ENCODE measurements at regions not wholly inside any gene's neighbourhood (a gene's known extent, or its start where the extent isn't known, plus 50 kb on each side); places are given as distances from the start of the nearest gene placed in this dataset.

- H3K4me1 ChIP-seq (ENCODE audit: control insufficient read depth, extremely low read depth, insufficient read depth, low read length) = no peaks in the 10 kb centered on the region
- no peak for TF ChIP-seq EZH2 (IDR thresholded peaks at IDR 0.05; ENCODE audit: low read length)
- TF ChIP-seq CTCF (optimal IDR thresholded peaks at IDR 0.05 in 1 of 3, IDR thresholded peaks at IDR 0.05 in 1 of 3, conservative IDR thresholded peaks at IDR 0.05 in 1 of 3; ENCODE audit: extremely low read depth in 1 of 3, insufficient read depth in 2 of 3, low read length in 3 of 3) = no peak
- no peak for FAIRE-seq
- no peaks in the 10 kb centered on the region for H3K9me1 ChIP-seq (ENCODE audit: control insufficient read depth, extremely low read depth, insufficient read depth, low read length)
- H4K20me1 ChIP-seq (ENCODE audit: control insufficient read depth, extremely low read depth, insufficient read depth, low read length) = no peaks in the 10 kb centered on the region
- no peaks in the 10 kb centered on the region for H3K79me2 ChIP-seq (ENCODE audit: control insufficient read depth, insufficient read depth, low read length)
- dilution Hi-C loops (cut with MboI; ENCODE audit: extremely low pct_ligation_motif_present, low sequenced_read_pairs) = no loop called here
- no peak overlapping the region for H3K4me2 ChIP-seq (ENCODE audit: control insufficient read depth, extremely low read depth, insufficient read depth, low read depth, low read length)
- H3K9ac ChIP-seq (ENCODE audit: control insufficient read depth, extremely low read depth, insufficient read depth, low read length) = no peak overlapping the region
- no peak for DNase-seq (ENCODE audit: low read depth, low spot score)
- peaks cover 17% of the 10 kb centered on the region for H3K27me3 ChIP-seq (ENCODE audit: control insufficient read depth, extremely low read depth, insufficient read depth, low read length)
- H3K36me3 ChIP-seq (ENCODE audit: control insufficient read depth in 2 of 2, extremely low read depth in 1 of 2, insufficient read depth in 2 of 2, low read length in 2 of 2) = no peaks in the 10 kb centered on the region
- no peaks in the 10 kb centered on the region for H3K9me3 ChIP-seq (ENCODE audit: control insufficient read depth, low read depth, low read length)
- no peak overlapping the region for H2AFZ ChIP-seq (ENCODE audit: control insufficient read depth, low read length)
- H3K4me3 ChIP-seq (ENCODE audit: control insufficient read depth in 2 of 3, extremely low read depth in 1 of 3, insufficient read depth in 2 of 3, low read depth in 1 of 3, low read length in 3 of 3) = no peak overlapping the region
- H3K27ac ChIP-seq (ENCODE audit: control insufficient read depth, insufficient read depth, low read length) = no peak overlapping the region
Observed at GRCh38 chr6:149147938-149148718, 169.4 kb upstream of the TAB2 start.

GRCh38 chr6:149149653-149150052 is 167.9 kb upstream of the TAB2 start:
- peaks cover 17% of the 10 kb centered on the region for H3K27me3 ChIP-seq (ENCODE audit: control insufficient read depth, extremely low read depth, insufficient read depth, low read length)
- H4K20me1 ChIP-seq (ENCODE audit: control insufficient read depth, extremely low read depth, insufficient read depth, low read length) = no peaks in the 10 kb centered on the region
- no peak overlapping the region for H3K4me3 ChIP-seq (ENCODE audit: control insufficient read depth in 2 of 3, extremely low read depth in 1 of 3, insufficient read depth in 2 of 3, low read depth in 1 of 3, low read length in 3 of 3)
- no peaks in the 10 kb centered on the region for H3K9me3 ChIP-seq (ENCODE audit: control insufficient read depth, low read depth, low read length)
- no peaks in the 10 kb centered on the region for H3K4me1 ChIP-seq (ENCODE audit: control insufficient read depth, extremely low read depth, insufficient read depth, low read length)
- H3K4me2 ChIP-seq (ENCODE audit: control insufficient read depth, extremely low read depth, insufficient read depth, low read depth, low read length) = no peak overlapping the region
- H2AFZ ChIP-seq (ENCODE audit: control insufficient read depth, low read length) = no peak overlapping the region
- no peak overlapping the region for H3K27ac ChIP-seq (ENCODE audit: control insufficient read depth, insufficient read depth, low read length)
- no peak overlapping the region for H3K9ac ChIP-seq (ENCODE audit: control insufficient read depth, extremely low read depth, insufficient read depth, low read length)
- H3K36me3 ChIP-seq (ENCODE audit: control insufficient read depth in 2 of 2, extremely low read depth in 1 of 2, insufficient read depth in 2 of 2, low read length in 2 of 2) = no peaks in the 10 kb centered on the region
- no peaks in the 10 kb centered on the region for H3K9me1 ChIP-seq (ENCODE audit: control insufficient read depth, extremely low read depth, insufficient read depth, low read length)
- TF ChIP-seq EZH2 (IDR thresholded peaks at IDR 0.05; ENCODE audit: low read length) = no peak
- TF ChIP-seq CTCF (optimal IDR thresholded peaks at IDR 0.05 in 1 of 3, IDR thresholded peaks at IDR 0.05 in 1 of 3, conservative IDR thresholded peaks at IDR 0.05 in 1 of 3; ENCODE audit: extremely low read depth in 1 of 3, insufficient read depth in 2 of 3, low read length in 3 of 3) = no peak
- DNase-seq (ENCODE audit: low read depth, low spot score) (no peak), FAIRE-seq (no peak)
- no peaks in the 10 kb centered on the region for H3K79me2 ChIP-seq (ENCODE audit: control insufficient read depth, insufficient read depth, low read length)
- dilution Hi-C loops (cut with MboI; ENCODE audit: extremely low pct_ligation_motif_present, low sequenced_read_pairs) = no loop called here

Data from keratinocyte (primary cell).